ENCODE measurements at regions not wholly inside any gene's neighbourhood (a gene's known extent, or its start where the extent isn't known, plus 50 kb on each side); places are given as distances from the start of the nearest gene placed in this dataset.

DNA sequence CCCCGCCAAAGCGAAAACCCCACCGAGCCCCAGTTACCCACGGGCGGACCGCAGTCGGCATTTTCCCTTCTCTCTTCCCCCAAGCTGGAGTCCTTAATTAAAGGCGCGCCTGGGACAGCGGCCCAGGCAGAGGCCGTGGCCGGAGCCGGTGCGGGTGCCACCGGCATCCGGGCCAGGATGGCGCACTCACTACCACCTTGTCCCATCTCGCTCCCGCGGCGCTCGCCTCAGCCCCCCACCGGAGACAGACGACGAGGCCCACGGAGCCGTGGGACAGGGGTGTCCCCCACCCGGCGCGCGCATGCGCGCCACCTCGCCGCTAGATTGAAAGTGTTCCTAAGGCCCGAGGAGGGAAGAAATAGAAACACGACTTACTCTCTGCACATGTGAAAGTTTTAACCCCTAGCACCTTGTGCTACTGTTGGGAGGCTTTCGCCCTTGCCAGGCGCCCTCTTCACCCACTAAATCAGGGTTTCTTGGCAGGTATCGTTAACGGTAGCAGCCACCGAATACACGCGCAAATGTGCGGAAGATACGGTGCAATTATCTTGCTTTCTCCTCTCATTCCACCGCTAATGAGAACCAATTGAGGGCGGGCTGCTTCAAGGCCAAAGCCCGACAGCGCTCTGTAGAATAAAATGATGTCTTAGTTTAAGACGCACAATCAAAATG, 64.3 kb upstream of the CCDC160 start:
- no peak overlapping the region for H3K27ac ChIP-seq (ENCODE audit: low read length in 2 of 2)
- ATAC-seq (ENCODE audit: low read depth), result peak; percentile 60

More for the DNA sequence above, 64.3 kb upstream of the CCDC160 start:
- H3K27me3 ChIP-seq (replicated peaks in 1 of 4; ENCODE audit: control extremely low read depth in 1 of 4, control insufficient read depth in 3 of 4, insufficient read depth in 4 of 4, low read length in 3 of 4), result peaks cover 0 to 4% (median 0%) of the 10 kb centered on the region in 4 experiments
- peak; percentile 67 for DNase-seq
- no peaks in the 10 kb centered on the region for H4K20me1 ChIP-seq (ENCODE audit: control insufficient read depth, insufficient read depth, low read length, poor library complexity, severe bottlenecking)
- H2AFZ ChIP-seq (ENCODE audit: insufficient read depth, low read depth, low read length, poor library complexity, severe bottlenecking), result peak overlapping the region; percentile 81
- Mint-ChIP-seq H3K4me1 (peaks cover 11% of the 10 kb centered on the region), H3K9me3 (ENCODE audit: insufficient read depth) (no peaks in the 10 kb centered on the region), H3K4me3 (peak overlapping the region; percentile 98), H3K27me3 (peaks cover 3% of the 10 kb centered on the region), H3K27ac (peak overlapping the region; percentile 86)
- peak overlapping the region; percentile 36 to 70 (median 65) for H3K4me3 ChIP-seq (ENCODE audit: control extremely low read depth in 1 of 5, extremely low read depth in 1 of 5, insufficient read depth in 1 of 5, low read depth in 2 of 5, low read length in 4 of 5)
- H3K9me3 ChIP-seq (ENCODE audit: control extremely low read depth in 1 of 3, control insufficient read depth in 2 of 3, insufficient read depth in 1 of 3, low read length in 2 of 3), result no peaks in the 10 kb centered on the region
- POLR2A ChIA-PET, result no interaction called here
- peak overlapping the region; percentile 72 for H3K9ac ChIP-seq (ENCODE audit: low read length)
- intact Hi-C loops (cut with micrococcal nuclease), result loop anchor here (5.0 kb wide), 1 partner anchor 290 kb away; the partner anchor contains the start of gene HPRT1
- 0% methylated on average over 22 of the region's 51 CpGs for WGBS (ENCODE audit: insufficient coverage)
- H3K79me2 ChIP-seq (ENCODE audit: control insufficient read depth, insufficient read depth, low read length), result no peaks in the 10 kb centered on the region
- no peak for TF ChIP-seq EZH2 (IDR thresholded peaks at IDR 0.05; ENCODE audit: borderline replicate concordance, insufficient read depth, low read depth, low read length, poor library complexity, severe bottlenecking)
- TF ChIP-seq, protein P1, sequence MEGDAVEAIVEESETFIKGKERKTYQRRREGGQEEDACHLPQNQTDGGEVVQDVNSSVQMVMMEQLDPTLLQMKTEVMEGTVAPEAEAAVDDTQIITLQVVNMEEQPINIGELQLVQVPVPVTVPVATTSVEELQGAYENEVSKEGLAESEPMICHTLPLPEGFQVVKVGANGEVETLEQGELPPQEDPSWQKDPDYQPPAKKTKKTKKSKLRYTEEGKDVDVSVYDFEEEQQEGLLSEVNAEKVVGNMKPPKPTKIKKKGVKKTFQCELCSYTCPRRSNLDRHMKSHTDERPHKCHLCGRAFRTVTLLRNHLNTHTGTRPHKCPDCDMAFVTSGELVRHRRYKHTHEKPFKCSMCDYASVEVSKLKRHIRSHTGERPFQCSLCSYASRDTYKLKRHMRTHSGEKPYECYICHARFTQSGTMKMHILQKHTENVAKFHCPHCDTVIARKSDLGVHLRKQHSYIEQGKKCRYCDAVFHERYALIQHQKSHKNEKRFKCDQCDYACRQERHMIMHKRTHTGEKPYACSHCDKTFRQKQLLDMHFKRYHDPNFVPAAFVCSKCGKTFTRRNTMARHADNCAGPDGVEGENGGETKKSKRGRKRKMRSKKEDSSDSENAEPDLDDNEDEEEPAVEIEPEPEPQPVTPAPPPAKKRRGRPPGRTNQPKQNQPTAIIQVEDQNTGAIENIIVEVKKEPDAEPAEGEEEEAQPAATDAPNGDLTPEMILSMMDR (IDR thresholded peaks at IDR 0.05), result no peak
- CTCF ChIA-PET, result no interaction called here
- H3K4me1 ChIP-seq (ENCODE audit: control insufficient read depth in 2 of 2, insufficient read depth in 2 of 2, low read length in 2 of 2), result peaks cover 0 to 4% of the 10 kb centered on the region in 2 donors
- no peaks in the 10 kb centered on the region for H3K36me3 ChIP-seq (replicated peaks in 1 of 2; ENCODE audit: control extremely low read depth in 1 of 2, control insufficient read depth in 1 of 2, extremely low read depth in 1 of 2, insufficient read depth in 2 of 2, low read length in 1 of 2)
- H3K4me2 ChIP-seq (replicated peaks; ENCODE audit: low read depth, low read length, poor library complexity, severe bottlenecking), result peak overlapping the region; percentile 68
